Daoy (cell line): ENCODE measurements at regions not wholly inside any gene's neighbourhood (a gene's known extent, or its start where the extent isn't known, plus 50 kb on each side); places are given as distances from the start of the nearest gene placed in this dataset.
A peak's percentile ranks its signal among the peaks of the same experiment; 100 is the strongest.

Source experiments
- DNase-seq: peaks from one replicate; pipeline ENCODE4 v3.0.0-alpha.2; 2015; ENCODE audit warnings: low read depth

DNA sequence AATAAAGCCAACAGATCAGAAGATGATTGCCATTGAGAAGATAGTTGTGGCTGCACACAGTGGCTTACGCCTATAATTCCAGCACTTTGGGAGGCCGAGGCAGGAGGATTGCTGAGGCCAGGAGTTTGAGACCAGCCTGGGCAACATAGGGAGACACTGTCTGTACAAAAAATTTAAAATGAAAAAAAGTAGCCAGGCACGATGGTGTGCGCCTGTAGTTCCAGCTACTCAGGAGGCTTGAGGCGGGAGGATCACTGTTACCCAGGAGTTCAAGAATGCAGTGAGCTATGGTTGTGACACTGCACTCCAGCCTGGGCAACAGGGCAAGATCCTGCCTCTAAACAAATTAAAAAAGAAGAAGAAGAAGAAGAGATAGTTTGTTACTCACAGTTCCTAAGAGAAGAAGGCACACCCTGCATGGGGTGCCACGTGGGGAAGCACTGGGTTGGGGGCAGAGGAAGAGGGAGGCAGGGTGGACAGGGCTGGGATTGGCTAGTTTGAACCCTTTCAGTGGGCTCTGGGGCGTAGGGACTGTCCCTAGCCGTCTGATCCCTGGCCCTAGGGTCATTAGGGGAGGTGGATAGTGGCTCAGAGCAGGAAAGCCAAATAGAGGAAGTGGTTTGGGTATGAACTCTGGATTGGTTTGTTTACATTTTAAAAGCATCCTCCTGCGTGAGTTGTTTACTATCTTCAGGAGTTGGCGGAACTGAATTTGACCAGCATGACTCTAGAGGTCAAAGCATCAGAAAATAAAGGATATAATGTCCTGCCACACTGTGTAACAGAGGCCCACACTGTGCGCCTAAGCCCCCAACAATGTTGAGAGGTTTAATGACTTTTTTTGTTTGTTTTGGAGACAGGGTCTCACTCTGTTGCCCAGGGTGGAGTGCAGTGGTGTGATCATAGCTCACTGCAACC lies 60.5 kb upstream of the MEDAG start:
- no peak for DNase-seq

DNA sequence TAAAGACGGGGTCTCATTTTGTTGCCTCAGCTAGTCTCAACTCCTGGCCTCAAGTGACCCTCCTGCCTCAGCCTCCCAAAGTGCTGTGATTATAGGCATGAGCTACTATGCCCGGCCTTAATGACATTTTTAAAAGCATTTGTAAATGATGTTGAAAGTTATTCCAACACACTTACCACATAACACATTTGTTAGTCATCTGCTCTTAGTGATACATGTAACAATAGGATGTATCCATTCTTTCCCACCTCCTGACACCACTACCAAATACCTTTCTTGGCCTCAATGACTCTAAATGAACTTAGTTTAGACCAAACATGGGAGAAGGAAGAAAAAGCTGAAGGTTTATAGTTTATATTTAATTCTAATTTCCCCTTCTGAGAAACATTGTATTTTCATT lies 59.8 kb upstream of the MEDAG start:
- no peak for DNase-seq

- no peak for DNase-seq
Observed at GRCh38 chr13:30846866-30847265, 59.2 kb upstream of the MEDAG start.

- DNase-seq, result peak; percentile 91
Observed at GRCh38 chr13:30847650-30848307, 58.3 kb upstream of the MEDAG start.

DNA sequence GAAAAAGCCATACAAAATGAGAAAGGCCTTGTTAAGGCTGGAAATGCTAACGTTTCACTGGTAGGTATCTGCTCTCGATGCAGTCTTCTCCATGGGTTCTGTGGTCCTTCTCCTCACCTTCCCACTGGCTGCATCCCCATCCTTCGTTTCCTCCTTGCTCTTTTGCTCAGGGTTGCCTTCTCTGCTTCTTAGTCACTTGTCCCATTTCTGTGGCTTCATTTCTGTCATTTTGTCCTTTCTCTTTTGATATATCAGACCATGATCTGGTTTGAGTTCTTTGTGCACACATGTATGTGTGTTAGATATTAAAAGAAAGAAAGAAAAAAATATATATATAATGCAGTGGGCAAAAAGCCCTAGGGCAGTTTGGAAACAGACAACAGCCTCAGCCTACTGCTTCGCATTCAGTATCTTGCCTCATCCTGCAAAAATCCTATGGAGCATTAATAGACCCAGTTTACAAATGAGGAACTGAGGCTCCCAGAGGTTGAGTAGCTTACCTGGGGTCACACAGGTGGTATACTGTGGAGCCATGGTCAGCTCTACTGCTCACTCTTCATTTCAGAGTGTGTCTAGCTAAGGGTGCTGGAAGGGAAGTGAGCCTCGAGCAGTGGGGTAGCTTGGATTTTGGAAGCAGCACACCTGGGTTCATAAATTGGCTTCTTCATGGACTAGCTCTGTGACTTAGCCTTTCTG lies 57.6 kb upstream of the MEDAG start:
- no peak for DNase-seq

- DNase-seq, result no peak
Observed at GRCh38 chr13:30849611-30850010, 56.5 kb upstream of the MEDAG start.

DNA sequence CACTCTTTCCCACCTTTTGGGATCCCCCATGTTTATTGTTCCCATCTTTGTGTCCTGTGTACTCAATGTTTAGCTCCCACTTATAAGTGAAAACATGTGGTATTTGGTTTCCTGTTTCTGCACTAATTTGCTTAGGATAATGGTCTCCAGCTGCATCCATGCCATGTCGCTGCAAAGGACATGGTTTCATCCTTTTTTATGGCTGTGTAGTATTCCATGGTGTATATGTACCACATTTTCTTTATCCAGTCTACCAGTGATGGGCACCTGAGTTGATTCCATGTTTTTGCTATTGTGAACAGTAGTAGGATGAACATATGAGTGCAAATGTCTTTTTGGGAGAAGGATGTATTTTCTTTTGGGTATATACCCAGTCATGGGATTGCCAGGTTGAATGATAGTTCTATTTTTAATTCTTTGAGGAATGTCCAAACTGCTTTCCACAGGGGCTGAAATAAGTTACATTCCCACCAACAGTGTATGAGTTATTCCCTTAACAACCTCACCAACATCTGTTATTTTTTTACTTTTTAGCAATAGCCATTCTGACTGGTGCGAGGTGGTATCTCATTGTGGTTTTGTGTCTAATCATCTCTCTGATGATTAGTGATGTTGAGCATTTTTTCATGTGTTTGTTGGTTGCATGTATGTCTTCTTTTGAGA lies 55.7 kb upstream of the MEDAG start:
- no peak for DNase-seq

DNA sequence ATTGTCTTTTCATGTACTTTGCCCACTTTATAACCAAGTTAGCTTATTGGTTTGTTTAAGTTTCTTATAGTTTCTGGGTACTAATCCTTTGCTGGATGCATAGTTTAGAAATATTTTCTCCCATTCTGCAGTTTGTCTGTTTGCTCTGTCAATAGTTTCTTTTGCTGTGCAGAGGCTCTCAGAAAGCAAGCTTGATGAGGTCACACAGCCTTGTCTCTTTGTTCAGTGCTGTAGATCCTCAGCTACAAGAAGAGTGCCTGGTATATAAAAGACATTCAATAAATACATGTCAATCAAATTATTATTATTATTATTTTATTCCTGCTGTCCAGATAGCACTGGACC lies 55.2 kb upstream of the MEDAG start:
- no peak for DNase-seq

- no peak for DNase-seq
Observed at GRCh38 chr13:30851697-30852096, 54.4 kb upstream of the MEDAG start.

- DNase-seq, result no peak
Observed at GRCh38 chr13:30855569-30855968, 50.5 kb upstream of the MEDAG start.

DNA sequence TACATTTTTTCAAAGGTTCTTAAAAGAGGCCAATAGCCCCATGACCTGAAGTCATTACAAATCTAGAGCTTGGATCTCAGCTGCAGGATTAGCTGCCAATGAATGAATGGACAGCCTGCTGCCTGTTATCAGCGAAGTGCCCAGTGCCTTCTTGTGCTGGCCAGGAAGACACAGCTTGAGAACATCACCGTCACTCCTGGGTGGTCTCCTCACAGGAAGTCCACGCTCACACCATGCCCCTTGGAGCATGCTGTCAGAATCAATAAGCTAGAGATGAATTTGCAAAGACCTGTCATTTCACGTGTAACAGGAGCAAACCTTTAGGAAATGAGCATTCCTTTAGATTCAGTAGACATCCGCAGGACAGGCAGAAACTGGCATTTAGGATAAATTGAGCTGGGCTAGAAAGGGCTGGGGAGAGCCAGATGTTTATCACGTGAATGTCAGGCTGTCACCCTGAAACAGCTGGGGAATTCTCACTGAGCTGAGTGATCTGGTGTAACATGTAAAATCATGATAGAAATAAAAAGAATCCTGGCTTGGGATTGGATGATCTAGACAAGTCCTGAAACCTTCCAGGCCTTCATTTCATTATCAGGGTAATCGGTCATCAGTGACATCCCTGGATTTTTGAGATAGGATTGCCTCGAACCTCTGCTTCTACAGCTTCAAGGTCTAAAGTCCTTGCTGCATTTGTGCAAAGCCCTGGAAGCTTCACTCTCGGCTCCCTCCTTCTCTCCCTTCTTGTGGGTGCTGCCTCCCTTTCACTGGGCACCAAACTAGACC lies 49.9 kb upstream of the MEDAG start:
- DNase-seq, result no peak
